Immature natural killer cell (primary cell): ENCODE measurements at regions not wholly inside any gene's neighbourhood (a gene's known extent, or its start where the extent isn't known, plus 50 kb on each side); places are given as distances from the start of the nearest gene placed in this dataset.

Experiments used
- DNase-seq, 3 donors: peaks; one replicate each; pipeline ENCODE4 v3.0.0; 2022; ENCODE audit warnings: mixed read lengths in 1 of 3
- H3K27ac Mint-ChIP-seq, 6 donors: one replicate each; pipeline ENCODE4 v1.8.0; 2020; ENCODE audit warnings: mixed read lengths in 6 of 6, mild to moderate bottlenecking in 5 of 6, inconsistent platforms in 4 of 6, moderate library complexity in 3 of 6
- H3K27me3 Mint-ChIP-seq, 3 donors: one replicate each; pipeline ENCODE4 v1.8.0; 2020 to 2021; ENCODE audit warnings: low read depth in 3 of 3, mild to moderate bottlenecking in 3 of 3, mixed read lengths in 3 of 3, moderate library complexity in 3 of 3, inconsistent platforms in 1 of 3
- H3K36me3 Mint-ChIP-seq, 3 donors: one replicate each; pipeline ENCODE4 v1.8.0; 2020; ENCODE audit warnings: mixed read lengths in 3 of 3, inconsistent platforms in 2 of 3, mild to moderate bottlenecking in 2 of 3
- H3K4me1 Mint-ChIP-seq, 2 donors: one replicate each; pipeline ENCODE4 v1.8.0; 2020; ENCODE audit warnings: inconsistent platforms in 2 of 2, mild to moderate bottlenecking in 2 of 2, mixed read lengths in 2 of 2, moderate library complexity in 1 of 2
- H3K4me3 Mint-ChIP-seq, 5 donors: one replicate each; pipeline ENCODE4 v1.8.0; 2020; ENCODE audit warnings: mild to moderate bottlenecking in 5 of 5, mixed read lengths in 5 of 5, inconsistent platforms in 3 of 5, moderate library complexity in 3 of 5
- H3K9me3 Mint-ChIP-seq, 6 donors: one replicate each; pipeline ENCODE4 v1.8.0; 2020; ENCODE audit warnings: mild to moderate bottlenecking in 6 of 6, mixed read lengths in 6 of 6, inconsistent platforms in 4 of 6, moderate library complexity in 3 of 6

- Mint-ChIP-seq H3K4me1 (no peaks in the 10 kb centered on the region), H3K27ac (no peak overlapping the region)
Observed at GRCh38 chr10:31253237-31253636, 65.8 kb upstream of the ZEB1 start.

GRCh38 chr10:31261511-31262311 lies 57.3 kb upstream of the ZEB1 start:
- H3K27me3 Mint-ChIP-seq, result peaks cover 0 to 8% (median 4%) of the 10 kb centered on the region in 3 donors
- H3K36me3 Mint-ChIP-seq, result no peaks in the 10 kb centered on the region
- no peak overlapping the region for H3K4me3 Mint-ChIP-seq
- peaks cover 0 to 2% (median 0%) of the 10 kb centered on the region in 6 donors for H3K9me3 Mint-ChIP-seq
- no peak overlapping the region for H3K27ac Mint-ChIP-seq
- no peak for DNase-seq
- no peaks in the 10 kb centered on the region for H3K4me1 Mint-ChIP-seq

More at GRCh38 chr10:31253237-31253636, 65.8 kb upstream of the ZEB1 start:
- no peaks in the 10 kb centered on the region for H3K36me3 Mint-ChIP-seq
- H3K9me3 Mint-ChIP-seq, result peaks cover 0 to 3% (median 0%) of the 10 kb centered on the region in 6 donors
- H3K4me3 Mint-ChIP-seq, result no peak overlapping the region
- no peak for DNase-seq
- peaks cover 2 to 14% (median 4%) of the 10 kb centered on the region in 3 donors for H3K27me3 Mint-ChIP-seq

DNA sequence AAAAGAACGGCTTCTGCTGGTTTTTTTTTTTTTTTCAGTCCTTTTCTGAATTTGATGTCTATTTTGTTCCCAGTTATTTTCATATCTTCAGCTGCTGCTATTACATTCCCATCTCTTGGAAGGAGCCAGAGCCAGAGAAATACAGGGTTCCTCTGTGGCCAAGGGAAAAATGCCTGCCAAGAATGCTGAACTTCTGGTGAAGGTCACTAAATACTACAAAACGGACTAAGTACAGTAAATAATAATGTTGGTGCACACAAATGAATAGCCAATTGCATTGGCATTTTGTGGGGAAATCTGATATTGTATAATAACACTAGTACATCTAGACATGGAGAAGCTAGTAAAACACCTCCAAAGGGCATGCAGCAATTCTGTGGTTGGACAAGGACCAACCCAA lies 56.3 kb upstream of the ZEB1 start:
- Mint-ChIP-seq H3K36me3 (no peaks in the 10 kb centered on the region), H3K27ac (no peak overlapping the region), H3K27me3 (peaks cover 0 to 8% (median 2%) of the 10 kb centered on the region in 3 donors), H3K4me3 (no peak overlapping the region), H3K9me3 (peaks cover 0 to 2% (median 0%) of the 10 kb centered on the region in 6 donors), H3K4me1 (no peaks in the 10 kb centered on the region)
- no peak for DNase-seq

DNA sequence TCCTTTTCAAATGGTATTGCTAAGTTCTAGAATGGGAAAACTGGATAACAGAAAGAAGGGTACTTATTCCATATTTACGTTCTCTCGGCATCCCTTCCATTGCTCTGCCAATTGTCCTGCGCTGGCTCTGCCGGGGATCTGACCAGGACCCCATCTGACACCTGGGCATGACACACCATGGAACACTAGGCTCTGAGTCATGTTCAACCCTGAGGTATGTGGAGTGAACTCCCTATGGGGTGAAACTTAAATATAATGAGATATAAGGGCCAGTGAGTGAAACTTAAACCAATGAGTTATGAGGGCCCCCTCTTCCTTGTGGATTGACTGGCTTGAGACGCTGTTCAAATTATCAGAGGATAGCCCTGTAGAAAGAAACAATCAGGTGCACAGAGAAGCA lies 55.1 kb upstream of the ZEB1 start:
- H3K27me3 Mint-ChIP-seq, result peaks cover 0 to 8% (median 2%) of the 10 kb centered on the region in 3 donors
- no peak overlapping the region for H3K27ac Mint-ChIP-seq
- no peak for DNase-seq
- H3K4me1 Mint-ChIP-seq, result no peaks in the 10 kb centered on the region
- H3K9me3 Mint-ChIP-seq, result peaks cover 0 to 2% (median 0%) of the 10 kb centered on the region in 6 donors
- no peaks in the 10 kb centered on the region for H3K36me3 Mint-ChIP-seq
- no peak overlapping the region for H3K4me3 Mint-ChIP-seq

GRCh38 chr10:31268444-31269303 lies 50.3 kb upstream of the ZEB1 start:
- no peaks in the 10 kb centered on the region for H3K4me1 Mint-ChIP-seq
- no peak overlapping the region for H3K27ac Mint-ChIP-seq
- H3K9me3 Mint-ChIP-seq, result peaks cover 0 to 5% (median 0%) of the 10 kb centered on the region in 6 donors
- no peak overlapping the region for H3K4me3 Mint-ChIP-seq
- H3K36me3 Mint-ChIP-seq, result no peaks in the 10 kb centered on the region
- no peak for DNase-seq
- H3K27me3 Mint-ChIP-seq, result peaks cover 0 to 6% (median 2%) of the 10 kb centered on the region in 3 donors
